Parathyroid adenoma (tissue), 2 donors: ENCODE measurements at regions not wholly inside any gene's neighbourhood (a gene's known extent, or its start where the extent isn't known, plus 50 kb on each side); places are given as distances from the start of the nearest gene placed in this dataset.

Source experiments
- H2AFZ ChIP-seq: fragments of 300-600 bp; sonication (generic); one replicate; pipeline ENCODE4 v1.7.0; 2017; ENCODE audit warnings: antibody characterized with exemption, mild to moderate bottlenecking
- H3K27ac ChIP-seq: fragments of 300-600 bp; sonication (generic); one replicate; pipeline ENCODE4 v1.7.0; 2017
- H3K27me3 ChIP-seq: fragments of 300-600 bp; sonication (generic); one replicate; pipeline ENCODE4 v1.7.0; 2017; ENCODE audit warnings: low read length; ENCODE audit not compliant: control insufficient read depth, insufficient read depth
- H3K36me3 ChIP-seq: fragments of 300-600 bp; sonication (generic); one replicate; pipeline ENCODE4 v1.7.0; 2017; ENCODE audit warnings: low read length; ENCODE audit not compliant: control insufficient read depth, insufficient read depth
- H3K4me1 ChIP-seq: fragments of 300-600 bp; sonication (generic); one replicate; pipeline ENCODE4 v1.7.0; 2017; ENCODE audit warnings: control low read depth
- H3K4me2 ChIP-seq: fragments of 300-600 bp; sonication (generic); one replicate; pipeline ENCODE4 v1.7.0; 2017; ENCODE audit warnings: low read length
- H3K4me3 ChIP-seq: fragments of 300-600 bp; sonication (generic); one replicate; pipeline ENCODE4 v1.7.0; 2017; ENCODE audit warnings: low read depth, low read length
- H3K79me2 ChIP-seq: fragments of 300-600 bp; sonication (generic); one replicate; pipeline ENCODE4 v1.7.0; 2017; ENCODE audit warnings: control low read depth
- H3K9ac ChIP-seq: fragments of 300-600 bp; sonication (generic); one replicate; pipeline ENCODE4 v1.7.0; 2017; ENCODE audit warnings: mild to moderate bottlenecking
- H3K9me3 ChIP-seq: fragments of 300-600 bp; sonication (generic); one replicate; pipeline ENCODE4 v1.7.0; 2017; ENCODE audit warnings: low read length; ENCODE audit not compliant: control insufficient read depth
- CTCF ChIP-seq: fragments of 300-600 bp; sonication (generic); IDR thresholded peaks from one replicate; pipeline ENCODE4 v1.7.0; 2017; ENCODE audit warnings: antibody characterized with exemption, mild to moderate bottlenecking
- donor health status: primary hyperparathyroidism.

GRCh38 chr15:93200081-93200836, 111.2 kb upstream of the RGMA start:
- no peaks in the 10 kb centered on the region for H3K9me3 ChIP-seq
- no peak overlapping the region for H3K27ac ChIP-seq
- no peak overlapping the region for H3K4me3 ChIP-seq
- no peak for TF ChIP-seq CTCF
- no peaks in the 10 kb centered on the region for H3K79me2 ChIP-seq
- no peak overlapping the region for H3K9ac ChIP-seq
- no peaks in the 10 kb centered on the region for H3K4me1 ChIP-seq
- no peak overlapping the region for H2AFZ ChIP-seq
- no peaks in the 10 kb centered on the region for H3K27me3 ChIP-seq
- no peak overlapping the region for H3K4me2 ChIP-seq
- H3K36me3 ChIP-seq, result no peaks in the 10 kb centered on the region

- Histone ChIP-seq H3K9me3 (no peaks in the 10 kb centered on the region), H3K4me1 (no peaks in the 10 kb centered on the region), H3K9ac (no peak overlapping the region), H3K4me2 (no peak overlapping the region), H3K79me2 (no peaks in the 10 kb centered on the region), H3K27ac (no peak overlapping the region), H3K4me3 (no peak overlapping the region), H3K27me3 (no peaks in the 10 kb centered on the region), H2AFZ (no peak overlapping the region), H3K36me3 (no peaks in the 10 kb centered on the region)
- TF ChIP-seq CTCF, result no peak
These were observed 107.2 kb upstream of the RGMA start for GRCh38 chr15:93196135-93196670.

GRCh38 chr15:93195109-93195508, 106.1 kb upstream of the RGMA start:
- no peaks in the 10 kb centered on the region for H3K9me3 ChIP-seq
- H3K4me1 ChIP-seq, result no peaks in the 10 kb centered on the region
- no peak overlapping the region for H3K4me3 ChIP-seq
- no peak overlapping the region for H3K4me2 ChIP-seq
- H3K79me2 ChIP-seq, result no peaks in the 10 kb centered on the region
- no peak for TF ChIP-seq CTCF
- H3K36me3 ChIP-seq, result no peaks in the 10 kb centered on the region
- no peak overlapping the region for H3K27ac ChIP-seq
- no peak overlapping the region for H2AFZ ChIP-seq
- no peak overlapping the region for H3K9ac ChIP-seq
- H3K27me3 ChIP-seq, result no peaks in the 10 kb centered on the region

- H3K27ac ChIP-seq, result no peak overlapping the region
- H3K4me2 ChIP-seq, result no peak overlapping the region
- no peaks in the 10 kb centered on the region for H3K9me3 ChIP-seq
- no peaks in the 10 kb centered on the region for H3K4me1 ChIP-seq
- H3K27me3 ChIP-seq, result no peaks in the 10 kb centered on the region
- TF ChIP-seq CTCF, result no peak
- no peak overlapping the region for H2AFZ ChIP-seq
- no peak overlapping the region for H3K4me3 ChIP-seq
- no peak overlapping the region for H3K9ac ChIP-seq
- H3K36me3 ChIP-seq, result no peaks in the 10 kb centered on the region
- H3K79me2 ChIP-seq, result no peaks in the 10 kb centered on the region
These were observed 101.2 kb upstream of the RGMA start for GRCh38 chr15:93190238-93190637.

GRCh38 chr15:93189561-93189960, 100.5 kb upstream of the RGMA start:
- Histone ChIP-seq H3K4me2 (no peak overlapping the region), H3K27ac (no peak overlapping the region), H3K4me1 (no peaks in the 10 kb centered on the region), H3K9me3 (no peaks in the 10 kb centered on the region), H3K27me3 (no peaks in the 10 kb centered on the region), H3K36me3 (no peaks in the 10 kb centered on the region), H3K4me3 (no peak overlapping the region), H3K79me2 (no peaks in the 10 kb centered on the region), H3K9ac (no peak overlapping the region), H2AFZ (no peak overlapping the region)
- no peak for TF ChIP-seq CTCF
